Neuronal stem cell (in vitro differentiated cells): ENCODE measurements at regions not wholly inside any gene's neighbourhood (a gene's known extent, or its start where the extent isn't known, plus 50 kb on each side); places are given as distances from the start of the nearest gene placed in this dataset.
"Not testable (repeated sequence)": the region's sequence is repeated elsewhere in the genome, so short reads cannot be mapped to it uniquely, and the experiment has no call there.

Experiments used
- DNase-seq: peaks from one replicate; pipeline ENCODE4 v3.0.0-alpha.2; 2013; ENCODE audit warnings: low spot score
- H2AFZ ChIP-seq: one replicate; pipeline ENCODE4 v1.6.1; 2013; ENCODE audit warnings: mild to moderate bottlenecking, low read length, inconsistent platforms
- H2AK5ac ChIP-seq: 2 replicates; pipeline ENCODE4 v1.6.1; 2013; ENCODE audit warnings: low read depth, mild to moderate bottlenecking, inconsistent platforms, low read length, moderate library complexity, mixed read lengths
- H2BK120ac ChIP-seq: 2 replicates; pipeline ENCODE4 v1.6.1; 2013; ENCODE audit warnings: low read depth, mild to moderate bottlenecking, inconsistent platforms, low read length, moderate library complexity, mixed read lengths
- H2BK12ac ChIP-seq: one replicate; pipeline ENCODE4 v1.6.1; 2013; ENCODE audit warnings: low read length, inconsistent platforms
- H2BK15ac ChIP-seq: 2 replicates; pipeline ENCODE4 v1.6.1; 2013; ENCODE audit warnings: mild to moderate bottlenecking, low read length, inconsistent platforms, mixed read lengths
- H2BK5ac ChIP-seq: one replicate; pipeline ENCODE4 v1.6.1; 2013; ENCODE audit warnings: inconsistent platforms, mild to moderate bottlenecking, low read length, moderate library complexity
- H3K14ac ChIP-seq: one replicate; pipeline ENCODE4 v1.6.1; 2013; ENCODE audit warnings: low read length, inconsistent platforms
- H3K18ac ChIP-seq: 2 replicates; pipeline ENCODE4 v1.6.1; 2013; ENCODE audit warnings: low read length, inconsistent platforms
- H3K23ac ChIP-seq: 2 replicates; pipeline ENCODE4 v1.6.1; 2013; ENCODE audit warnings: low read depth, mild to moderate bottlenecking, mixed read lengths, low read length, inconsistent platforms; ENCODE audit not compliant: poor library complexity
- H3K27ac ChIP-seq: replicated peaks from 3 replicates; pipeline ENCODE4 v1.5.1; 2013; ENCODE audit warnings: low read length, inconsistent platforms
- H3K27me3 ChIP-seq, 3 experiments: 2 replicates each; pipeline ENCODE4 v1.6.1; 2013; ENCODE audit warnings: low read length in 3 of 3, mild to moderate bottlenecking in 2 of 3, inconsistent platforms in 1 of 3, low read depth in 1 of 3, mixed read lengths in 1 of 3, moderate library complexity in 1 of 3; ENCODE audit not compliant: control insufficient read depth in 3 of 3, insufficient read depth in 3 of 3
- H3K36me3 ChIP-seq, 2 donors: replicated peaks in 1 of 2; 2 replicates each; pipeline ENCODE4 v1.6.1; 2013; ENCODE audit warnings: low read length in 2 of 2; ENCODE audit not compliant: control insufficient read depth in 2 of 2, insufficient read depth in 2 of 2
- H3K4ac ChIP-seq: 2 replicates; pipeline ENCODE4 v1.6.1; 2013; ENCODE audit warnings: inconsistent platforms, mild to moderate bottlenecking, low read length, moderate library complexity
- H3K4me1 ChIP-seq, 2 donors: 1 replicate in 1 of 2; 2 replicates in 1 of 2; pipeline ENCODE4 v1.6.1; 2013; ENCODE audit warnings: low read length in 2 of 2, low read depth in 1 of 2; ENCODE audit not compliant: control insufficient read depth in 2 of 2, insufficient read depth in 1 of 2
- H3K4me2 ChIP-seq: one replicate; pipeline ENCODE4 v1.6.1; 2013; ENCODE audit warnings: mild to moderate bottlenecking, low read length, inconsistent platforms; ENCODE audit not compliant: insufficient read depth, poor library complexity, severe bottlenecking
- H3K4me3 ChIP-seq, 2 donors: 2 replicates each; pipeline ENCODE4 v1.5.1; 2013; ENCODE audit warnings: low read length in 2 of 2, mild to moderate bottlenecking in 2 of 2, inconsistent platforms in 1 of 2, moderate library complexity in 1 of 2
- H3K79me1 ChIP-seq: one replicate; pipeline ENCODE4 v1.6.1; 2013; ENCODE audit warnings: low read depth, mild to moderate bottlenecking, inconsistent platforms, low read length, moderate library complexity
- H3K9ac ChIP-seq: one replicate; pipeline ENCODE4 v1.6.1; 2013; ENCODE audit warnings: mild to moderate bottlenecking, low read depth, low read length, inconsistent platforms; ENCODE audit not compliant: poor library complexity
- H3K9me3 ChIP-seq, 2 donors: replicated peaks in 1 of 2; 2 replicates each; pipeline versions ENCODE3 to v1.6.1; 2013; ENCODE audit warnings: low read length in 2 of 2, mild to moderate bottlenecking in 2 of 2, inconsistent platforms in 1 of 2, low read depth in 1 of 2, mixed read lengths in 1 of 2, moderate library complexity in 1 of 2; ENCODE audit not compliant: control insufficient read depth in 2 of 2, insufficient read depth in 1 of 2
- H4K8ac ChIP-seq: one replicate; pipeline ENCODE4 v1.6.1; 2013; ENCODE audit warnings: low read depth, mild to moderate bottlenecking, inconsistent platforms, low read length, moderate library complexity
- H4K91ac ChIP-seq: one replicate; pipeline ENCODE4 v1.6.1; 2013; ENCODE audit warnings: low read length, low read depth, mild to moderate bottlenecking, inconsistent platforms; ENCODE audit not compliant: poor library complexity
- WGBS, 2 donors: extraction: QIAGEN DNeasy Blood & Tissue Kit; methylation state at CpG; one replicate each; pipeline ENCODE4 v1.1.7; 2013; ENCODE audit warnings: missing lambda C conversion rate in 2 of 2, mixed read lengths in 1 of 2; ENCODE audit not compliant: insufficient read length in 2 of 2, insufficient replicate concordance in 1 of 2; ENCODE audit errors: extremely low coverage in 2 of 2; 5-methylcytosine and 5-hydroxymethylcytosine counted together

- H3K79me1 ChIP-seq, result no peaks in the 10 kb centered on the region
- H2AK5ac ChIP-seq, result no peak overlapping the region
- no peak for DNase-seq
- H4K8ac ChIP-seq, result no peak overlapping the region
- H2BK12ac ChIP-seq, result no peak overlapping the region
- no peak overlapping the region for H3K4ac ChIP-seq
- H2BK5ac ChIP-seq, result no peak overlapping the region
- H4K91ac ChIP-seq, result no peak overlapping the region
- WGBS, 2 donors, result no CpG with 5 or more reads among the region's 1 CpG
- no peak overlapping the region for H3K4me3 ChIP-seq
- H3K14ac ChIP-seq, result no peak overlapping the region
- H3K9me3 ChIP-seq, result no peaks in the 10 kb centered on the region
- no peak overlapping the region for H3K27ac ChIP-seq
- H2BK15ac ChIP-seq, result no peak overlapping the region
- H3K4me1 ChIP-seq, result no peaks in the 10 kb centered on the region
- no peak overlapping the region for H3K18ac ChIP-seq
- H2AFZ ChIP-seq, result no peak overlapping the region
- H3K23ac ChIP-seq, result no peak overlapping the region
- H2BK120ac ChIP-seq, result no peak overlapping the region
- peaks cover 0 to 2% of the 10 kb centered on the region in 2 donors for H3K36me3 ChIP-seq
- no peaks in the 10 kb centered on the region for H3K27me3 ChIP-seq
- no peak overlapping the region for H3K9ac ChIP-seq
- no peak overlapping the region for H3K4me2 ChIP-seq
Observed at GRCh38 chr5:27451377-27451776, 413.0 kb upstream of the CDH9 start.

GRCh38 chr5:27450607-27451006, 412.2 kb upstream of the CDH9 start:
- no peak overlapping the region for H2BK15ac ChIP-seq
- H3K27me3 ChIP-seq, result no peaks in the 10 kb centered on the region
- H3K4me2 ChIP-seq, result no peak overlapping the region
- H2BK12ac ChIP-seq, result no peak overlapping the region
- H3K27ac ChIP-seq, result no peak overlapping the region
- no peaks in the 10 kb centered on the region for H3K79me1 ChIP-seq
- peaks cover 0 to 2% of the 10 kb centered on the region in 2 donors for H3K36me3 ChIP-seq
- H3K4ac ChIP-seq, result no peak overlapping the region
- H4K91ac ChIP-seq, result no peak overlapping the region
- H4K8ac ChIP-seq, result no peak overlapping the region
- no peak overlapping the region for H2BK5ac ChIP-seq
- no peak overlapping the region for H2AFZ ChIP-seq
- H3K14ac ChIP-seq, result no peak overlapping the region
- H3K4me1 ChIP-seq, result no peaks in the 10 kb centered on the region
- H2AK5ac ChIP-seq, result no peak overlapping the region
- no peak overlapping the region for H3K23ac ChIP-seq
- no peak for DNase-seq
- WGBS, 2 donors, result no CpG with 5 or more reads among the region's 3 CpGs
- no peak overlapping the region for H3K4me3 ChIP-seq
- H3K18ac ChIP-seq, result no peak overlapping the region
- no peaks in the 10 kb centered on the region for H3K9me3 ChIP-seq
- no peak overlapping the region for H2BK120ac ChIP-seq
- no peak overlapping the region for H3K9ac ChIP-seq

- not testable (repeated sequence) for H2AK5ac ChIP-seq, H3K23ac ChIP-seq, H2BK12ac ChIP-seq, H3K36me3 ChIP-seq, H3K9ac ChIP-seq, H3K14ac ChIP-seq, H2AFZ ChIP-seq, H4K8ac ChIP-seq, H3K4ac ChIP-seq, H2BK120ac ChIP-seq, H3K4me2 ChIP-seq, H3K27ac ChIP-seq, H3K4me3 ChIP-seq, H3K9me3 ChIP-seq, H3K27me3 ChIP-seq, H2BK5ac ChIP-seq, H3K4me1 ChIP-seq, H2BK15ac ChIP-seq, H4K91ac ChIP-seq, H3K18ac ChIP-seq, H3K79me1 ChIP-seq, DNase-seq
- no CpG with 5 or more reads among the region's 20 CpGs for WGBS, 2 donors
Observed at GRCh38 chr5:27439383-27439782, 401.0 kb upstream of the CDH9 start.

GRCh38 chr5:27437594-27438200, 399.3 kb upstream of the CDH9 start:
- H2BK12ac ChIP-seq, result no peak overlapping the region
- no peak overlapping the region for H3K4ac ChIP-seq
- H3K18ac ChIP-seq, result no peak overlapping the region
- H3K36me3 ChIP-seq, result no peaks in the 10 kb centered on the region
- no peak overlapping the region for H3K4me3 ChIP-seq
- no peaks in the 10 kb centered on the region for H3K27me3 ChIP-seq
- H4K91ac ChIP-seq, result no peak overlapping the region
- no peak overlapping the region for H2BK120ac ChIP-seq
- no peak overlapping the region for H3K9ac ChIP-seq
- no peak overlapping the region for H3K4me2 ChIP-seq
- no peak overlapping the region for H3K23ac ChIP-seq
- no peak overlapping the region for H2AK5ac ChIP-seq
- WGBS, 2 donors, result no CpG with 5 or more reads among the region's 2 CpGs
- no peak overlapping the region for H2BK15ac ChIP-seq
- H3K9me3 ChIP-seq, result no peaks in the 10 kb centered on the region
- no peak for DNase-seq
- no peak overlapping the region for H2BK5ac ChIP-seq
- H3K79me1 ChIP-seq, result no peaks in the 10 kb centered on the region
- H3K27ac ChIP-seq, result no peak overlapping the region
- H3K14ac ChIP-seq, result no peak overlapping the region
- H3K4me1 ChIP-seq, result no peaks in the 10 kb centered on the region
- no peak overlapping the region for H4K8ac ChIP-seq
- H2AFZ ChIP-seq, result no peak overlapping the region
